ENCODE measurements at regions not wholly inside any gene's neighbourhood (a gene's known extent, or its start where the extent isn't known, plus 50 kb on each side); places are given as distances from the start of the nearest gene placed in this dataset.

DNA sequence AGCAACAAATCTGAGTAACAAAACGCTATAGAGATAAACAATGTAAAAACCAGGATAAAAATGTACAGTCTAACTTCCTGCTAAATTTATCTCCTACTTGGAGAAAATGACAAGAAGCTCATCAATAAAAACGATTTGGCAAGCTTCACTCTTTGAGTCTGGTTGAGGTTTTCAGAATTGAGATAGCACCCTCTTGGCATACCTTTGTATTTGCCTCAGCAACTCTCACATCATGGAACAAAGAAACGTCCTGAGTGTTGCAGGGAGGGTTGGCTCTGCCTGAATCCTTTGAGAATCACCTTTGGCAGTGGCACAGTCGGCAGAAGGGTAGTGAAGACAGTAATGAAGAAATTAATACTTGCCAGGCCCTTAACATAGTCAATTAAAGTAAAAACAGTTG, 430.6 kb downstream of the GRB14 start:
- ATAC-seq (no peak), DNase-seq (no peak)
- intact Hi-C loops (cut with micrococcal nuclease), result no loop called here

GRCh38 chr2:164189851-164190250, 431.4 kb downstream of the GRB14 start:
- no peak for DNase-seq
- intact Hi-C loops (cut with micrococcal nuclease), result no loop called here
- ATAC-seq, result no peak

DNA sequence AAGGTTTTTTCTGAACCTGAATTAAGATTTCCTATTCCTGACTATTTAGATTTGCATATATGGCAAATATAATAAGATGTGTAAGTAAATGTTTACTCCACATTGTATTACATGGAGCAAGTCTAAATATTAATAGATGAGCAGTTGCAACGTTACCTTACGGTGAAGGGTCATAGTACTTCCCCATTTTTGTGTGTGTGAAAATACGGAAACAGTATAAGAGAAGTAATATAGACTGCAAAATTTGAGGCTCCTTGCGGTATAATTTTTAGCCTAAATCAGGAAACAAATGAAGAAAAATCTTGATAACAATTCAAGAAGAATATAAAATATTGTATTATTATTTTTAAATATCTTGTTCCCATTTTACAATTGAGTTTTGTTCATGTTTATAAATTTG, 434.2 kb downstream of the GRB14 start:
- no peak for ATAC-seq
- DNase-seq, result no peak
- intact Hi-C loops (cut with micrococcal nuclease), result no loop called here

DNA sequence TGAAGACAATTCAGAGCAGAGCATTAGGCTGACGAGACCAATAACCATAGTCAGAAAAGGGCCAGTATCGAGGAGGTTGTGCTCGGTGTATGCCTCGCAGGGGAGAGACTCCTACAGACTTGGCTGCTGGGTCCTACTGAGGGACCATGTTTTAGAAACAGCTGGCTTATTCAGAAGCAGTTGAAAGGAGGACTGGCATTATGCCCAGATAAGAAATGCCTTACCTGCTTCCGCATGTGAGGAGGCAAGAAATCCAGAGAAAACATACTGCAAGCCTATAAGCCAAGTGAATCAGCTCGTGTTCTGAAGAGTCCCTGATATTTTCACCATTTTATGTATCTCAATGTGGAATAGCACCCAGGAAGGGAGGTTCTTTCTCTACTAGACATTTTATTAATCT, 434.7 kb downstream of the GRB14 start:
- ATAC-seq (no peak), DNase-seq (no peak)
- intact Hi-C loops (cut with micrococcal nuclease), result no loop called here

GRCh38 chr2:164182116-164182627, 439.1 kb downstream of the GRB14 start:
- ATAC-seq, result no peak
- intact Hi-C loops (cut with micrococcal nuclease), result no loop called here
- no peak for DNase-seq

- intact Hi-C loops (cut with micrococcal nuclease), result no loop called here
- no peak for ATAC-seq
- DNase-seq, result no peak
Measured at GRCh38 chr2:164178835-164179465, 442.3 kb downstream of the GRB14 start.

- intact Hi-C loops (cut with micrococcal nuclease), result no loop called here
- DNase-seq, result no peak
- no peak for ATAC-seq
Measured at GRCh38 chr2:164164602-164165001, 428.8 kb upstream of the FIGN start.

DNA sequence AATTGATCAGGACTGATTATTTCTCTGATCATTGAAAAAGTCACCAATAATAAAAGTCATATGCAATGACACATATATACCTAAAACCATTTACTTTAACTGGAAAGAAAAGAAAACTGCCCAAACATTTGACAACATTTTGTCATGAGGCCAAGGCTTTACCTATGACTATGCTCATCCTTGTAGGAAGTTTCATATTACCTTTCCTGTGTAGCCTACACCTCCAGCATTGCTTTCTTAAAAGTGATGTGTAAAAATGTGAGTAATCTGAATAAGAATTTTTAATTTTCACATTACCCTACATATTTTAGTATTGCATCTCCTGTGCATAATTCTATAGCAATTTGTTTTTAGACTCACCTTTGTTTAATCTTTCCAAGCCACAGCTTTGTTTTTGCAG, 419.8 kb upstream of the FIGN start:
- intact Hi-C loops (cut with micrococcal nuclease), result no loop called here
- no peak for DNase-seq
- ATAC-seq, result no peak

DNA sequence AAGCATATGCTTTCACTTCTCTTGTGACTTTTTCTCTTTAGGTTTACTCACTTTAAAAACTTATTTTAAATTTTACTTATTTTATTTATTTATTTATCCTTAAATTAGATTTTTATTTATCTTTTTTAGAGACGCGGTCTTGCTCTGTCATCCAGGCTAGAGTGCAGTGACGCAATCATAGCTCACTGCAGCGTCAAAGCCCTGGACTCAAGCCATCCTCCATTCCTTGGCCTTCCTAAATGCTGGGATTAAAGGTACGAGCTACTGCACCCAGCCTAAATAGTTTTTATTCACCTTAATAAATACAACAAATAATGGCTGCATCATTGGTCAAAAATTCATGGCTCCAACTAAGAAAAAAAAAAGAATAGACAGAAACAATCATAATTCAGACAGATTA, 415.7 kb upstream of the FIGN start:
- ATAC-seq (no peak), DNase-seq (no peak)
- intact Hi-C loops (cut with micrococcal nuclease), result no loop called here

- no peak for DNase-seq
- intact Hi-C loops (cut with micrococcal nuclease), result no loop called here
- no peak for ATAC-seq
Measured at GRCh38 chr2:164150604-164151003, 414.8 kb upstream of the FIGN start.

GRCh38 chr2:164146441-164146840, 410.6 kb upstream of the FIGN start:
- DNase-seq, result no peak
- intact Hi-C loops (cut with micrococcal nuclease), result no loop called here
- no peak for ATAC-seq

GRCh38 chr2:164145093-164145987, 409.5 kb upstream of the FIGN start:
- no peak for ATAC-seq
- no peak for DNase-seq
- intact Hi-C loops (cut with micrococcal nuclease), result no loop called here

GRCh38 chr2:164143183-164143930, 407.5 kb upstream of the FIGN start:
- DNase-seq (no peak), ATAC-seq (no peak)
- intact Hi-C loops (cut with micrococcal nuclease), result no loop called here

DNA sequence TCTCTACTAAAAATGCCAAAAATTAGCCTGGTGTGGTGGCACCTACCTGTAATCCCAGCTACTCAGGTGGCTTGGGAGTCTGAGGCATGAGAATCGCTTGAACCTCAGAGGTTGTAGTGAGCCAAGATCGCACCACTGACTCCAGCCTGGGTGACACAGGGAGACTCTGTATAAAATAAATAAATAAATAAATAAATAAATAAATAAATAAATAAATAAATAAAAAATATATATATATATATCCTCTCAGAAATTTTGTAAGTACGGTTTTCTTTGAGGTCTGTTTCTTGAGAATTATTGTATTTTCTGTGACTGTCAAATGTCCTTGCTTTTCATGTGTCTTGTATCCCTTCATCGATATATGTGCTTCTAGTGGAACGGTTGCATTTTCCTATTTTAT, 406.9 kb upstream of the FIGN start:
- no peak for DNase-seq
- ATAC-seq, result no peak
- intact Hi-C loops (cut with micrococcal nuclease), result no loop called here

DNA sequence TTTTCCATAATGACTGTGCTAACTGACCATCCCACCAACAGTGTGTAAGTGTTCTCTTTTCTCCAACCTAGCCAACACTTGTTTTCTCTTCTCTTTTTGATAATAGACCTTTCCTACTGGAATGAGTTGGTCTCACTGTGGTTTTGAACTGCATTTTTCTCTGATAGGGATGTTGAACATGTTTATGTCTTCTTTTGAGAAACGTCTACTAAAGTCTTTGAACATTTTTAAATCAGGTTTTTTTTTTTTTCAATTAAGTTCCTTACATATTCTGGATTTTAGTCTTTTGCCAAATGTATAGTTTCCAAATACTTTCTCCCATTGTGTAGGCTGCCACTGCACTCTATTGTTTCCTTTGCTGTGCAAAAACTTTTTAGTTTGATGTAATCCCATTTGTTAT, 405.5 kb upstream of the FIGN start:
- intact Hi-C loops (cut with micrococcal nuclease), result no loop called here
- no peak for ATAC-seq
- no peak for DNase-seq

- intact Hi-C loops (cut with micrococcal nuclease), result no loop called here
- ATAC-seq (no peak), DNase-seq (no peak)
Measured at GRCh38 chr2:164138750-164139149, 402.9 kb upstream of the FIGN start.

- no peak for DNase-seq
- intact Hi-C loops (cut with micrococcal nuclease), result no loop called here
Measured at GRCh38 chr2:164134336-164134735, 398.5 kb upstream of the FIGN start.

GRCh38 chr2:164127971-164128527, 392.2 kb upstream of the FIGN start:
- ATAC-seq (no peak), DNase-seq (no peak)
- intact Hi-C loops (cut with micrococcal nuclease), result no loop called here

More at GRCh38 chr2:164134336-164134735, 398.5 kb upstream of the FIGN start:
- no peak for ATAC-seq

- intact Hi-C loops (cut with micrococcal nuclease), result no loop called here
- DNase-seq, result no peak
- no peak for ATAC-seq
Measured at GRCh38 chr2:164126960-164127660, 391.3 kb upstream of the FIGN start.
